ENCODE measurements at regions not wholly inside any gene's neighbourhood (a gene's known extent, or its start where the extent isn't known, plus 50 kb on each side); places are given as distances from the start of the nearest gene placed in this dataset.

GRCh38 chr12:25337916-25338315 is 87.2 kb upstream of the KRAS start:
- DNase-seq (ENCODE audit: low spot score): no peak
- Histone ChIP-seq H3K4me3 (ENCODE audit: severe bottlenecking) (no peak overlapping the region), H3K9me3 (ENCODE audit: severe bottlenecking) (no peaks in the 10 kb centered on the region), H3K27me3 (ENCODE audit: insufficient read depth, poor library complexity, severe bottlenecking) (no peaks in the 10 kb centered on the region), H3K27ac (ENCODE audit: poor library complexity, severe bottlenecking) (no peak overlapping the region), H3K4me1 (ENCODE audit: insufficient read depth, poor library complexity, severe bottlenecking) (peaks cover 5% of the 10 kb centered on the region), H3K36me3 (ENCODE audit: low read depth) (no peaks in the 10 kb centered on the region)
- TF ChIP-seq CTCF (IDR thresholded peaks at IDR 0.05; ENCODE audit: poor library complexity, severe bottlenecking): no peak
- no peak for ATAC-seq (ENCODE audit: low read depth)

- no peaks in the 10 kb centered on the region for H3K36me3 ChIP-seq (ENCODE audit: low read depth)
- DNase-seq (ENCODE audit: low spot score) (no peak), ATAC-seq (ENCODE audit: low read depth) (no peak)
- H3K27ac ChIP-seq (ENCODE audit: poor library complexity, severe bottlenecking): no peak overlapping the region
- H3K4me3 ChIP-seq (ENCODE audit: severe bottlenecking): no peak overlapping the region
- no peaks in the 10 kb centered on the region for H3K27me3 ChIP-seq (ENCODE audit: insufficient read depth, poor library complexity, severe bottlenecking)
- TF ChIP-seq CTCF (IDR thresholded peaks at IDR 0.05; ENCODE audit: poor library complexity, severe bottlenecking): no peak
- no peaks in the 10 kb centered on the region for H3K9me3 ChIP-seq (ENCODE audit: severe bottlenecking)
- H3K4me1 ChIP-seq (ENCODE audit: insufficient read depth, poor library complexity, severe bottlenecking): peaks cover 7% of the 10 kb centered on the region
Observed at GRCh38 chr12:25332143-25332542, 81.4 kb upstream of the KRAS start.

- no peak overlapping the region for H3K4me3 ChIP-seq (ENCODE audit: severe bottlenecking)
- TF ChIP-seq CTCF (IDR thresholded peaks at IDR 0.05; ENCODE audit: poor library complexity, severe bottlenecking): no peak
- H3K4me1 ChIP-seq (ENCODE audit: insufficient read depth, poor library complexity, severe bottlenecking): peaks cover 4% of the 10 kb centered on the region
- H3K27me3 ChIP-seq (ENCODE audit: insufficient read depth, poor library complexity, severe bottlenecking): no peaks in the 10 kb centered on the region
- no peak for DNase-seq (ENCODE audit: low spot score)
- ATAC-seq (ENCODE audit: low read depth): no peak
- H3K9me3 ChIP-seq (ENCODE audit: severe bottlenecking): no peaks in the 10 kb centered on the region
- no peak overlapping the region for H3K27ac ChIP-seq (ENCODE audit: poor library complexity, severe bottlenecking)
- no peaks in the 10 kb centered on the region for H3K36me3 ChIP-seq (ENCODE audit: low read depth)
Observed at GRCh38 chr12:25328072-25328712, 77.5 kb upstream of the KRAS start.

- no peak for TF ChIP-seq CTCF (IDR thresholded peaks at IDR 0.05; ENCODE audit: poor library complexity, severe bottlenecking)
- no peak for ATAC-seq (ENCODE audit: low read depth)
Observed at GRCh38 chr12:25327321-25327720, 76.6 kb upstream of the KRAS start.

GRCh38 chr12:25326326-25326725 is 75.6 kb upstream of the KRAS start:
- no peaks in the 10 kb centered on the region for H3K27me3 ChIP-seq (ENCODE audit: insufficient read depth, poor library complexity, severe bottlenecking)
- ATAC-seq (ENCODE audit: low read depth): no peak
- H3K4me3 ChIP-seq (ENCODE audit: severe bottlenecking): no peak overlapping the region

More at GRCh38 chr12:25327321-25327720, 76.6 kb upstream of the KRAS start:
- Histone ChIP-seq H3K4me3 (ENCODE audit: severe bottlenecking) (no peak overlapping the region), H3K27ac (ENCODE audit: poor library complexity, severe bottlenecking) (no peak overlapping the region), H3K27me3 (ENCODE audit: insufficient read depth, poor library complexity, severe bottlenecking) (no peaks in the 10 kb centered on the region), H3K9me3 (ENCODE audit: severe bottlenecking) (no peaks in the 10 kb centered on the region), H3K36me3 (ENCODE audit: low read depth) (no peaks in the 10 kb centered on the region), H3K4me1 (ENCODE audit: insufficient read depth, poor library complexity, severe bottlenecking) (no peaks in the 10 kb centered on the region)
- DNase-seq (ENCODE audit: low spot score): no peak

More at GRCh38 chr12:25326326-25326725, 75.6 kb upstream of the KRAS start:
- Histone ChIP-seq H3K4me1 (ENCODE audit: insufficient read depth, poor library complexity, severe bottlenecking) (no peaks in the 10 kb centered on the region), H3K9me3 (ENCODE audit: severe bottlenecking) (no peaks in the 10 kb centered on the region), H3K36me3 (ENCODE audit: low read depth) (no peaks in the 10 kb centered on the region), H3K27ac (ENCODE audit: poor library complexity, severe bottlenecking) (no peak overlapping the region)
- no peak for TF ChIP-seq CTCF (IDR thresholded peaks at IDR 0.05; ENCODE audit: poor library complexity, severe bottlenecking)
- DNase-seq (ENCODE audit: low spot score): no peak

All from RWPE2 (cell line).